Ovary (tissue), 7 donors: ENCODE measurements at regions not wholly inside any gene's neighbourhood (a gene's known extent, or its start where the extent isn't known, plus 50 kb on each side); places are given as distances from the start of the nearest gene placed in this dataset.
"Not testable (repeated sequence)": the region's sequence is repeated elsewhere in the genome, so short reads cannot be mapped to it uniquely, and the experiment has no call there.

Source experiments
- DNase-seq, 5 donors: peaks; one replicate each; pipeline ENCODE4 v3.0.0-alpha.2; 2019 to 2020
- H3K27ac ChIP-seq, 2 donors: fragments of 200-600 bp; one replicate each; pipeline versions ENCODE4 v1.5.1 to v1.8.0; 2019 to 2022
- H3K27me3 ChIP-seq: fragments of 200-600 bp; one replicate; pipeline ENCODE4 v1.8.0; 2022
- H3K36me3 ChIP-seq: fragments of 200-600 bp; sonication (generic); one replicate; pipeline ENCODE4 v1.5.1; 2019
- H3K4me1 ChIP-seq: one replicate; pipeline ENCODE4 v1.8.1; 2013; ENCODE audit warnings: mild to moderate bottlenecking, moderate library complexity; ENCODE audit not compliant: insufficient read depth
- H3K4me3 ChIP-seq: fragments of 200-600 bp; sonication (generic); one replicate; pipeline ENCODE4 v1.5.1; 2017
- H3K9me3 ChIP-seq, 2 donors: fragments of 200-600 bp in 1 of 2; sonication (generic) in 1 of 2; one replicate each; pipeline versions ENCODE4 v1.5.1 to v1.8.1; 2013 to 2019; ENCODE audit warnings: mild to moderate bottlenecking in 1 of 2, moderate library complexity in 1 of 2
- CTCF ChIP-seq, 3 donors: fragments of 450-650 bp in 2 of 3; fragments of 200-600 bp in 1 of 3; IDR thresholded peaks; one replicate each; pipeline versions ENCODE4 v1.5.1 to v1.8.0; 2016 to 2022; ENCODE audit warnings: antibody characterized with exemption in 3 of 3, mild to moderate bottlenecking in 1 of 3
- EP300 ChIP-seq: sonication (generic); formaldehyde crosslinking; IDR thresholded peaks from one replicate; pipeline ENCODE4 v1.6.1; 2017; ENCODE audit warnings: antibody characterized with exemption
- POLR2A ChIP-seq: fragments of 450-650 bp; IDR thresholded peaks from one replicate; pipeline ENCODE4 v1.6.1; 2017; ENCODE audit warnings: antibody characterized with exemption, mild to moderate bottlenecking, moderate library complexity
- WGBS, 3 donors: extraction: QIAGEN DNeasy Blood & Tissue Kit in 1 of 3; methylation state at CpG; one replicate each; pipeline versions ENCODE4 v1.1.5 to v1.1.7; 2013 to 2017; 5-methylcytosine and 5-hydroxymethylcytosine counted together
- intact Hi-C, 4 donors: fragments of 100-400 bp; cut with DNase I; formaldehyde crosslinking; loops; one replicate each; pipeline versions ENCODE4 v1.11.0 to v1.15.1; 2022 to 2023
- donor health status: DM: no; HTN: no; CAD: no; lungs with moderate emphysema.
- donor health status: DM: no; HTN: no; CAD: no.
- donor health status: Bipolar disorder and iron deficiency.
- donor health status: DM: no; HTN: no; CAD: no.
- donor health status: DM: yes; HTN: yes; CAD: no.

- H3K27ac ChIP-seq: no peak overlapping the region
- TF ChIP-seq EP300 (no peak), POLR2A (no peak), CTCF (IDR thresholded peaks at IDR 0.05) (no peak)
- H3K27me3 ChIP-seq: no peaks in the 10 kb centered on the region
- 80 to 87% (median 83%) methylated on average over 8 of the region's 8 CpGs for WGBS, 3 donors
- no peaks in the 10 kb centered on the region for H3K36me3 ChIP-seq
- intact Hi-C loops: no loop called here
- no peak overlapping the region for H3K4me3 ChIP-seq
- H3K9me3 ChIP-seq: peaks cover 0 to 4% of the 10 kb centered on the region in 2 donors
- no peak for DNase-seq
- no peaks in the 10 kb centered on the region for H3K4me1 ChIP-seq
Observed at GRCh38 chr2:234386971-234387370, 109.9 kb downstream of the ARL4C start.

GRCh38 chr2:234382131-234382530 lies 114.8 kb downstream of the ARL4C start:
- Histone ChIP-seq H3K9me3 (peaks cover 0 to 4% of the 10 kb centered on the region in 2 donors), H3K36me3 (no peaks in the 10 kb centered on the region), H3K27ac (no peak overlapping the region), H3K4me3 (no peak overlapping the region), H3K4me1 (no peaks in the 10 kb centered on the region), H3K27me3 (no peaks in the 10 kb centered on the region)
- DNase-seq: no peak
- intact Hi-C loops: loop anchor here in 1 of 4 donors (5.0 kb wide), 1 partner anchor 545 kb away; no protein-coding TSS in a partner anchor
- no peak for TF ChIP-seq EP300
- no peak for TF ChIP-seq POLR2A
- no peak for TF ChIP-seq CTCF (IDR thresholded peaks at IDR 0.05)

GRCh38 chr2:234378958-234379357 lies 117.9 kb downstream of the ARL4C start:
- intact Hi-C loops, H3K4me1 ChIP-seq, H3K4me3 ChIP-seq, H3K36me3 ChIP-seq, H3K27me3 ChIP-seq, H3K27ac ChIP-seq, DNase-seq, H3K9me3 ChIP-seq: not testable (repeated sequence)
- WGBS, 3 donors: 85 to 94% (median 89%) methylated on average over 2 of the region's 2 CpGs

GRCh38 chr2:234378440-234378839 lies 118.4 kb downstream of the ARL4C start:
- WGBS, 3 donors: 58 to 77% (median 60%) methylated on average over 4 of the region's 4 CpGs
- Histone ChIP-seq H3K4me3 (no peak overlapping the region), H3K4me1 (no peaks in the 10 kb centered on the region), H3K9me3 (no peaks in the 10 kb centered on the region), H3K27me3 (no peaks in the 10 kb centered on the region), H3K36me3 (no peaks in the 10 kb centered on the region), H3K27ac (no peak overlapping the region)
- TF ChIP-seq CTCF (IDR thresholded peaks at IDR 0.05) (no peak), POLR2A (no peak), EP300 (no peak)
- DNase-seq: no peak
- intact Hi-C loops: no loop called here

GRCh38 chr2:234377761-234378391 lies 119.0 kb downstream of the ARL4C start:
- Histone ChIP-seq H3K27ac (no peak overlapping the region), H3K36me3 (no peaks in the 10 kb centered on the region), H3K4me3 (no peak overlapping the region), H3K27me3 (no peaks in the 10 kb centered on the region), H3K4me1 (no peaks in the 10 kb centered on the region), H3K9me3 (no peaks in the 10 kb centered on the region)
- 24 to 33% (median 24%) methylated on average over 12 of the region's 12 CpGs for WGBS, 3 donors
- intact Hi-C loops: no loop called here
- TF ChIP-seq POLR2A (no peak), EP300 (no peak), CTCF (IDR thresholded peaks at IDR 0.05) (no peak)
- no peak for DNase-seq
